ENCODE measurements at regions not wholly inside any gene's neighbourhood (a gene's known extent, or its start where the extent isn't known, plus 50 kb on each side); places are given as distances from the start of the nearest gene placed in this dataset.

GRCh38 chr2:37873749-37874330, 51.2 kb upstream of the RMDN2 start:
- no peak overlapping the region for H3K9ac ChIP-seq (ENCODE audit: insufficient read depth in 1 of 2, low read length in 2 of 2)
- H3K36me3 ChIP-seq (ENCODE audit: control insufficient read depth in 4 of 4, insufficient read depth in 4 of 4, low read length in 4 of 4) = no peaks in the 10 kb centered on the region
- H3K4me3 ChIP-seq = no peak overlapping the region
- 95 to 96% methylated on average over 7 of the region's 7 CpGs for WGBS, 2 donors
- H3K27me3 ChIP-seq (ENCODE audit: control insufficient read depth in 3 of 3, insufficient read depth in 3 of 3, low read length in 2 of 3) = peaks cover 0 to 2% (median 0%) of the 10 kb centered on the region in 3 donors
- TF ChIP-seq, protein P1, sequence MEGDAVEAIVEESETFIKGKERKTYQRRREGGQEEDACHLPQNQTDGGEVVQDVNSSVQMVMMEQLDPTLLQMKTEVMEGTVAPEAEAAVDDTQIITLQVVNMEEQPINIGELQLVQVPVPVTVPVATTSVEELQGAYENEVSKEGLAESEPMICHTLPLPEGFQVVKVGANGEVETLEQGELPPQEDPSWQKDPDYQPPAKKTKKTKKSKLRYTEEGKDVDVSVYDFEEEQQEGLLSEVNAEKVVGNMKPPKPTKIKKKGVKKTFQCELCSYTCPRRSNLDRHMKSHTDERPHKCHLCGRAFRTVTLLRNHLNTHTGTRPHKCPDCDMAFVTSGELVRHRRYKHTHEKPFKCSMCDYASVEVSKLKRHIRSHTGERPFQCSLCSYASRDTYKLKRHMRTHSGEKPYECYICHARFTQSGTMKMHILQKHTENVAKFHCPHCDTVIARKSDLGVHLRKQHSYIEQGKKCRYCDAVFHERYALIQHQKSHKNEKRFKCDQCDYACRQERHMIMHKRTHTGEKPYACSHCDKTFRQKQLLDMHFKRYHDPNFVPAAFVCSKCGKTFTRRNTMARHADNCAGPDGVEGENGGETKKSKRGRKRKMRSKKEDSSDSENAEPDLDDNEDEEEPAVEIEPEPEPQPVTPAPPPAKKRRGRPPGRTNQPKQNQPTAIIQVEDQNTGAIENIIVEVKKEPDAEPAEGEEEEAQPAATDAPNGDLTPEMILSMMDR (IDR thresholded peaks at IDR 0.05; ENCODE audit: control extremely low read depth, extremely low read depth) = no peak
- ATAC-seq (ENCODE audit: insufficient read depth, low FRiP score) (no peak), DNase-seq (no peak)
- H3K9me3 ChIP-seq (ENCODE audit: control insufficient read depth in 4 of 4, insufficient read depth in 3 of 4, low read length in 3 of 4) = no peaks in the 10 kb centered on the region
- H3K4me1 ChIP-seq (ENCODE audit: control insufficient read depth in 5 of 5, insufficient read depth in 5 of 5, low read length in 5 of 5) = peaks cover 0 to 14% (median 3%) of the 10 kb centered on the region in 5 donors
- H3K27ac ChIP-seq (ENCODE audit: low read depth in 1 of 2, low read length in 1 of 2) = peak overlapping the region in 1 of 2 donors; percentile 50

DNA sequence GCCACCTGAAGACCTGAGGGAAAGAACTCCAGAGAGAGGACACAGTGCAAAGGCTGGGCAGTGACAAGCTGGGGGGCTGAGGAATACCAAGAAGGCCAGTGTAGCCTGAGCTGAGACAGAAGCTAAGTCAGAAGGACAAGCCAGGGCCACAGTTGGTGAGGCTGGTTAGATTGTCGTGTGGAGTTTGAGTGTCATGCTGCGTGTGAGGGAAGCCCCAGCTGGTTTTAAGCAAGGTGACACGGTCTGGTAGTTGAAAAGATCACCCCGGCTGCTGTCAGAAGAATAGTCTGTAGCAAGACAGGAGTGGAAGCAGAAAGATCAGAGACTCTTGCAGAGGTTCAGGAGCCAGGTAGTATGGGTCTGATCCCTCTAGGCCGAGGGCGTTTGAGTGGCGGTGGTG, 50.6 kb upstream of the RMDN2 start:
- H3K27me3 ChIP-seq (ENCODE audit: control insufficient read depth in 3 of 3, insufficient read depth in 3 of 3, low read length in 2 of 3) = peaks cover 0 to 2% (median 0%) of the 10 kb centered on the region in 3 donors
- no peak overlapping the region for H3K4me3 ChIP-seq
- DNase-seq (no peak), ATAC-seq (ENCODE audit: insufficient read depth, low FRiP score) (no peak)
- H3K36me3 ChIP-seq (ENCODE audit: control insufficient read depth in 4 of 4, insufficient read depth in 4 of 4, low read length in 4 of 4) = no peaks in the 10 kb centered on the region
- TF ChIP-seq, protein P1 (IDR thresholded peaks at IDR 0.05; ENCODE audit: control extremely low read depth, extremely low read depth) = no peak
- no peak overlapping the region for H3K9ac ChIP-seq (ENCODE audit: insufficient read depth in 1 of 2, low read length in 2 of 2)
- no peaks in the 10 kb centered on the region for H3K9me3 ChIP-seq (ENCODE audit: control insufficient read depth in 4 of 4, insufficient read depth in 3 of 4, low read length in 3 of 4)
- peaks cover 0 to 14% (median 1%) of the 10 kb centered on the region in 5 donors for H3K4me1 ChIP-seq (ENCODE audit: control insufficient read depth in 5 of 5, insufficient read depth in 5 of 5, low read length in 5 of 5)
- WGBS, 2 donors = 94 to 95% methylated on average over 7 of the region's 7 CpGs
- no peak overlapping the region for H3K27ac ChIP-seq (ENCODE audit: low read depth in 1 of 2, low read length in 1 of 2)
